Vagina (tissue), 2 donors: ENCODE measurements at regions not wholly inside any gene's neighbourhood (a gene's known extent, or its start where the extent isn't known, plus 50 kb on each side); places are given as distances from the start of the nearest gene placed in this dataset.

ENCODE experiments used
- DNase-seq, 2 donors: peaks; one replicate each; pipeline ENCODE4 v3.0.0-alpha.2; 2017; ENCODE audit errors: extremely low spot score in 2 of 2
- H3K27ac ChIP-seq: fragments of 200-600 bp; sonication (generic); one replicate; pipeline ENCODE4 v1.5.1; 2019
- H3K27me3 ChIP-seq: fragments of 200-600 bp; sonication (generic); one replicate; pipeline ENCODE4 v1.5.1; 2019
- H3K36me3 ChIP-seq, 2 donors: fragments of 200-600 bp; sonication (generic); one replicate each; pipeline ENCODE4 v1.5.1; 2017 to 2019
- H3K4me1 ChIP-seq: fragments of 200-600 bp; sonication (generic); one replicate; pipeline ENCODE4 v1.5.1; 2019
- H3K4me3 ChIP-seq, 2 donors: fragments of 200-600 bp; sonication (generic); 1 replicate in 1 of 2; 2 replicates in 1 of 2; pipeline ENCODE4 v1.5.1; 2016 to 2019
- H3K9me3 ChIP-seq: fragments of 200-600 bp; sonication (generic); one replicate; pipeline ENCODE4 v1.5.1; 2019
- CTCF ChIP-seq, 3 experiments: fragments of 450-650 bp in 2 of 3; fragments of 200-600 bp in 1 of 3; sonication (generic) in 1 of 3; IDR thresholded peaks; one replicate each; pipeline ENCODE4 v1.5.1; 2017 to 2019; ENCODE audit warnings: antibody characterized with exemption in 3 of 3, mild to moderate bottlenecking in 2 of 3, moderate library complexity in 2 of 3
- POLR2A ChIP-seq, 2 donors: fragments of 450-650 bp; IDR thresholded peaks; one replicate each; pipeline ENCODE4 v1.6.1; 2017; ENCODE audit warnings: antibody characterized with exemption in 2 of 2, mild to moderate bottlenecking in 2 of 2, moderate library complexity in 2 of 2
- POLR2AphosphoS5 ChIP-seq, 2 donors: sonication (generic); formaldehyde crosslinking; IDR thresholded peaks; one replicate each; pipeline ENCODE4 v1.9.0; 2017; ENCODE audit warnings: antibody characterized with exemption in 2 of 2, mild to moderate bottlenecking in 2 of 2, low read depth in 1 of 2; ENCODE audit not compliant: insufficient read depth in 1 of 2
- intact Hi-C: fragments of 100-400 bp; cut with DNase I; formaldehyde crosslinking; loops from one replicate; pipeline ENCODE4 v1.15.1; 2023

GRCh38 chr3:124412644-124413043, 317.6 kb upstream of the UMPS start:
- TF ChIP-seq POLR2A (IDR thresholded peaks at IDR 0.05): no peak
- no peak for TF ChIP-seq CTCF (IDR thresholded peaks at IDR 0.05)
- TF ChIP-seq POLR2AphosphoS5 (IDR thresholded peaks at IDR 0.05; ENCODE audit: insufficient read depth in 1 of 2, low read depth in 1 of 2): no peak
- intact Hi-C loops: no loop called here

GRCh38 chr3:124413393-124413792, 316.9 kb upstream of the UMPS start:
- no peak for DNase-seq
- intact Hi-C loops: no loop called here
- H3K36me3 ChIP-seq: no peaks in the 10 kb centered on the region

More at GRCh38 chr3:124412644-124413043, 317.6 kb upstream of the UMPS start:
- DNase-seq: no peak
- Histone ChIP-seq H3K4me1 (no peaks in the 10 kb centered on the region), H3K36me3 (no peaks in the 10 kb centered on the region), H3K27me3 (no peaks in the 10 kb centered on the region), H3K4me3 (no peak overlapping the region), H3K9me3 (no peaks in the 10 kb centered on the region), H3K27ac (no peak overlapping the region)

GRCh38 chr3:124413989-124414598, 316.2 kb upstream of the UMPS start:
- no peak for DNase-seq
- no peaks in the 10 kb centered on the region for H3K4me1 ChIP-seq
- H3K36me3 ChIP-seq: no peaks in the 10 kb centered on the region
- TF ChIP-seq POLR2A (IDR thresholded peaks at IDR 0.05) (no peak), POLR2AphosphoS5 (IDR thresholded peaks at IDR 0.05; ENCODE audit: insufficient read depth in 1 of 2, low read depth in 1 of 2) (no peak), CTCF (IDR thresholded peaks at IDR 0.05) (no peak)
- no peaks in the 10 kb centered on the region for H3K9me3 ChIP-seq
- intact Hi-C loops: no loop called here
- no peaks in the 10 kb centered on the region for H3K27me3 ChIP-seq
- H3K4me3 ChIP-seq: no peak overlapping the region
- no peak overlapping the region for H3K27ac ChIP-seq

More at GRCh38 chr3:124413393-124413792, 316.9 kb upstream of the UMPS start:
- no peak overlapping the region for H3K27ac ChIP-seq
- TF ChIP-seq CTCF (IDR thresholded peaks at IDR 0.05): no peak
- TF ChIP-seq POLR2A (IDR thresholded peaks at IDR 0.05): no peak
- no peak for TF ChIP-seq POLR2AphosphoS5 (IDR thresholded peaks at IDR 0.05; ENCODE audit: insufficient read depth in 1 of 2, low read depth in 1 of 2)
- no peak overlapping the region for H3K4me3 ChIP-seq
- no peaks in the 10 kb centered on the region for H3K9me3 ChIP-seq
- no peaks in the 10 kb centered on the region for H3K27me3 ChIP-seq
- H3K4me1 ChIP-seq: no peaks in the 10 kb centered on the region

- intact Hi-C loops: no loop called here
- Histone ChIP-seq H3K27me3 (no peaks in the 10 kb centered on the region), H3K27ac (no peak overlapping the region), H3K4me3 (no peak overlapping the region), H3K36me3 (no peaks in the 10 kb centered on the region), H3K9me3 (no peaks in the 10 kb centered on the region), H3K4me1 (no peaks in the 10 kb centered on the region)
- no peak for TF ChIP-seq POLR2AphosphoS5 (IDR thresholded peaks at IDR 0.05; ENCODE audit: insufficient read depth in 1 of 2, low read depth in 1 of 2)
- DNase-seq: no peak
Measured at GRCh38 chr3:124415446-124415960, 314.7 kb upstream of the UMPS start.

- H3K27ac ChIP-seq: no peak overlapping the region
- DNase-seq: no peak
- no peak overlapping the region for H3K4me3 ChIP-seq
- no peak for TF ChIP-seq CTCF (IDR thresholded peaks at IDR 0.05)
- no peak for TF ChIP-seq POLR2A (IDR thresholded peaks at IDR 0.05)
- no peak for TF ChIP-seq POLR2AphosphoS5 (IDR thresholded peaks at IDR 0.05; ENCODE audit: insufficient read depth in 1 of 2, low read depth in 1 of 2)
- H3K27me3 ChIP-seq: no peaks in the 10 kb centered on the region
- no peaks in the 10 kb centered on the region for H3K9me3 ChIP-seq
- no peaks in the 10 kb centered on the region for H3K36me3 ChIP-seq
- no peaks in the 10 kb centered on the region for H3K4me1 ChIP-seq
- intact Hi-C loops: no loop called here
Measured at GRCh38 chr3:124419303-124419702, 310.9 kb upstream of the UMPS start.
